Testis (tissue), 2 donors: ENCODE measurements at regions not wholly inside any gene's neighbourhood (a gene's known extent, or its start where the extent isn't known, plus 50 kb on each side); places are given as distances from the start of the nearest gene placed in this dataset.

ENCODE experiments used
- DNase-seq: peaks from one replicate; pipeline ENCODE4 v3.0.0-alpha.2; 2019
- H3K27ac ChIP-seq, 2 donors: fragments of 200-600 bp; sonication (generic); one replicate each; pipeline ENCODE4 v1.5.1; 2019
- H3K27me3 ChIP-seq: fragments of 200-600 bp; sonication (generic); one replicate; pipeline ENCODE4 v1.5.1; 2019
- H3K36me3 ChIP-seq: fragments of 200-600 bp; sonication (generic); one replicate; pipeline ENCODE4 v1.5.1; 2017; ENCODE audit warnings: low read depth; ENCODE audit errors: missing control alignments
- H3K4me1 ChIP-seq: fragments of 200-600 bp; sonication (generic); one replicate; pipeline ENCODE4 v1.5.1; 2019
- H3K4me3 ChIP-seq, 2 donors: fragments of 200-600 bp; sonication (generic); one replicate each; pipeline ENCODE4 v1.5.1; 2017 to 2019
- H3K9me3 ChIP-seq: fragments of 200-600 bp; sonication (generic); one replicate; pipeline ENCODE4 v1.5.1; 2017
- POLR2A ChIP-seq: fragments of 450-650 bp; IDR thresholded peaks from one replicate; pipeline ENCODE4 v1.6.1; 2017; ENCODE audit warnings: antibody characterized with exemption, mild to moderate bottlenecking, moderate library complexity
- WGBS, 2 donors: methylation state at CpG; one replicate each; pipeline ENCODE4 v1.1.5; 2018; 5-methylcytosine and 5-hydroxymethylcytosine counted together
- intact Hi-C: fragments of 100-400 bp; cut with DNase I; formaldehyde crosslinking; loops from one replicate; pipeline ENCODE4 v1.15.1; 2023; ENCODE audit warnings: low total_unique reads
- TF ChIP-seq, protein P1 (sequence below), 3 experiments: fragments of 450-650 bp in 2 of 3; fragments of 200-600 bp in 1 of 3; sonication (generic) in 1 of 3; IDR thresholded peaks; one replicate each; pipeline ENCODE4 v1.5.1; 2016 to 2019; ENCODE audit warnings: antibody characterized with exemption in 3 of 3, mild to moderate bottlenecking in 2 of 3, moderate library complexity in 1 of 3

- intact Hi-C loops = no loop called here
- H3K4me1 ChIP-seq = no peaks in the 10 kb centered on the region
- H3K27me3 ChIP-seq = no peaks in the 10 kb centered on the region
- no peak for DNase-seq
- H3K27ac ChIP-seq = no peak overlapping the region
- TF ChIP-seq, protein P1, sequence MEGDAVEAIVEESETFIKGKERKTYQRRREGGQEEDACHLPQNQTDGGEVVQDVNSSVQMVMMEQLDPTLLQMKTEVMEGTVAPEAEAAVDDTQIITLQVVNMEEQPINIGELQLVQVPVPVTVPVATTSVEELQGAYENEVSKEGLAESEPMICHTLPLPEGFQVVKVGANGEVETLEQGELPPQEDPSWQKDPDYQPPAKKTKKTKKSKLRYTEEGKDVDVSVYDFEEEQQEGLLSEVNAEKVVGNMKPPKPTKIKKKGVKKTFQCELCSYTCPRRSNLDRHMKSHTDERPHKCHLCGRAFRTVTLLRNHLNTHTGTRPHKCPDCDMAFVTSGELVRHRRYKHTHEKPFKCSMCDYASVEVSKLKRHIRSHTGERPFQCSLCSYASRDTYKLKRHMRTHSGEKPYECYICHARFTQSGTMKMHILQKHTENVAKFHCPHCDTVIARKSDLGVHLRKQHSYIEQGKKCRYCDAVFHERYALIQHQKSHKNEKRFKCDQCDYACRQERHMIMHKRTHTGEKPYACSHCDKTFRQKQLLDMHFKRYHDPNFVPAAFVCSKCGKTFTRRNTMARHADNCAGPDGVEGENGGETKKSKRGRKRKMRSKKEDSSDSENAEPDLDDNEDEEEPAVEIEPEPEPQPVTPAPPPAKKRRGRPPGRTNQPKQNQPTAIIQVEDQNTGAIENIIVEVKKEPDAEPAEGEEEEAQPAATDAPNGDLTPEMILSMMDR (IDR thresholded peaks at IDR 0.05) = no peak
- TF ChIP-seq POLR2A = no peak
- no peak overlapping the region for H3K4me3 ChIP-seq
- 71 to 78% methylated on average over 2 of the region's 2 CpGs for WGBS, 2 donors
- no peaks in the 10 kb centered on the region for H3K36me3 ChIP-seq
- no peaks in the 10 kb centered on the region for H3K9me3 ChIP-seq
These were observed 409.9 kb upstream of the EDIL3 start for GRCh38 chr5:84794486-84795035.

DNA sequence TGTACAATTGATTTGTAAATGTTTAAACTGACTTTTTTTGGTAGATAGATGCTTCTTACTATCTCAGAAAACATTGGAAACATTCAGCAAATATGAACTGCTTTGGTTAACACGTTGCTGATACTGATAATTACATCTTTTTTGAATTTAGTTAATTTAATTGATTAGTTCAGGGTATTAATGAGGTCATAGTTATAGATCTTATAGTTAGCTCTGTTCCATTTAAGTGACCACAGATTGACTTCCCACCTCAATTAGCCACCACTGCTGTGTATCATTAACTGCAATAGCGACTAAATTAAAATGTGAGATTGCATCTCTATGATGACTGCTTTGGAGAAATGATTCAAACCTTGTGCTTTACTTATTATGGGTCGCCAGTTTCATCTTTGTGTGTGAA lies 407.1 kb upstream of the EDIL3 start:
- no peak for TF ChIP-seq POLR2A
- TF ChIP-seq, protein P1 (IDR thresholded peaks at IDR 0.05) = no peak
- intact Hi-C loops = no loop called here
- 66 to 74% methylated on average over 3 of the region's 3 CpGs for WGBS, 2 donors
- Histone ChIP-seq H3K9me3 (no peaks in the 10 kb centered on the region), H3K36me3 (no peaks in the 10 kb centered on the region), H3K27me3 (no peaks in the 10 kb centered on the region), H3K4me1 (no peaks in the 10 kb centered on the region), H3K4me3 (no peak overlapping the region), H3K27ac (no peak overlapping the region)
- no peak for DNase-seq

DNA sequence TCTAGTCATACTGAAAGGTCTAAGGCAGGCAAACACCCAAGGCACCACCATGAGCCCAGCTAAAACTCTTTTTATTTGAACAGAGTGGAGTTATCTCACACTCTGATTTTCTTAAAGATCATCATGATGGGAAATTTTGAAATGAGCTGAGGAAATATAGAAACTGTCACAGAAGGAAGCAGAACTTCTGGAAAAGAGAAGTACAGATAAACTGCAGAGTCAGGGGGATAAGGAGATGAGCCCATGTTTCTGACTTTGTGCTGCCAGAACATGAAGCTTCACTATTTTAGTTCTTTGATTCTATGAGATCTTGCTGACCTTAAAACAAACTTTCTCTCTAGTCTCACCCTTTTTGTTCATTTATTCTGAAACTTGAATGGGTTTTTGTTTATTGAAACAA lies 406.5 kb upstream of the EDIL3 start:
- TF ChIP-seq, protein P1 (IDR thresholded peaks at IDR 0.05) = no peak
- no peak for TF ChIP-seq POLR2A
- Histone ChIP-seq H3K4me1 (no peaks in the 10 kb centered on the region), H3K27me3 (no peaks in the 10 kb centered on the region), H3K27ac (no peak overlapping the region), H3K4me3 (no peak overlapping the region), H3K9me3 (no peaks in the 10 kb centered on the region), H3K36me3 (no peaks in the 10 kb centered on the region)
- no peak for DNase-seq
- intact Hi-C loops = no loop called here

DNA sequence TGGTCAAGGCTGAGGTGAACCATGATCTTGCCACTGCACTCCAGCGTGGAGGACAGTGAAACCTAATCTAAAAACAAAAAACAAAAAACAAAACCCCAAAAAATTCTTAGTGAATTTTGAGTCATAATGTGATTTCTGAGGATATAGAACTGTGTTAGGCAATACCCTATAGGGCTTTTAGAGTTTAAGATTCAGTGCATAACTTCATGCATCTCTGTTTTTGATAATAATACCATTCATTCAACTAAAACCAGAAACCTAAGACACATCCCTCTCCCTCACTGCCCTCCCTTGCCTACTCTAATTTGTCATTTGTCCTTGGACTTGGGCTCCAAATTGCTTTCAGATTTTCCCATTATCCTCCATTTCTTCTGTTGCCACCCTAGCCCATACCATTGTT lies 405.7 kb upstream of the EDIL3 start:
- Histone ChIP-seq H3K36me3 (no peaks in the 10 kb centered on the region), H3K27me3 (no peaks in the 10 kb centered on the region), H3K4me3 (no peak overlapping the region), H3K4me1 (no peaks in the 10 kb centered on the region), H3K27ac (no peak overlapping the region), H3K9me3 (no peaks in the 10 kb centered on the region)
- no peak for TF ChIP-seq POLR2A
- TF ChIP-seq, protein P1 (IDR thresholded peaks at IDR 0.05) = no peak
- intact Hi-C loops = no loop called here
- 81 to 87% methylated on average over 1 of the region's 1 CpG for WGBS, 2 donors
- no peak for DNase-seq

GRCh38 chr5:84783003-84783402 lies 398.3 kb upstream of the EDIL3 start:
- TF ChIP-seq, protein P1 (IDR thresholded peaks at IDR 0.05) = no peak
- TF ChIP-seq POLR2A = no peak
- intact Hi-C loops = no loop called here
- DNase-seq = no peak
- Histone ChIP-seq H3K4me3 (no peak overlapping the region), H3K27ac (no peak overlapping the region), H3K36me3 (no peaks in the 10 kb centered on the region), H3K27me3 (no peaks in the 10 kb centered on the region), H3K9me3 (no peaks in the 10 kb centered on the region), H3K4me1 (no peaks in the 10 kb centered on the region)
- WGBS, 2 donors = 93 to 97% methylated on average over 3 of the region's 3 CpGs
